CD4-positive, alpha-beta T cell (primary cell): ENCODE measurements at regions not wholly inside any gene's neighbourhood (a gene's known extent, or its start where the extent isn't known, plus 50 kb on each side); places are given as distances from the start of the nearest gene placed in this dataset.

Experiments used
- ATAC-seq: fragments of 200-7000 bp; cut with Tn5 transposase; one replicate; pipeline ENCODE4 v1.10.0; 2022; ENCODE audit warnings: mild to moderate bottlenecking; ENCODE audit not compliant: poor library complexity
- CTCF ChIA-PET: fragments of 350-600 bp; sonication (Branson Sonifier 250); formaldehyde crosslinking; loops from one replicate; lab custom pipeline; 2021; ENCODE audit warnings: antibody characterized with exemption, inconsistent platforms; lab: Charles Lee
- POLR2A ChIA-PET: fragments of 350-600 bp; sonication (Branson Sonifier 250); formaldehyde crosslinking; loops from one replicate; lab custom pipeline; 2021; ENCODE audit warnings: antibody characterized with exemption, inconsistent platforms; lab: Charles Lee
- DNase-seq, 14 experiments: peaks; one replicate each; pipeline ENCODE4 v3.0.0-alpha.2; 2013 to 2020; ENCODE audit warnings: mixed read lengths in 2 of 14
- H3K27ac ChIP-seq, 2 donors: one replicate each; pipeline versions ENCODE4 v1.5.1 to v1.7.0; 2013; ENCODE audit warnings: low read length in 2 of 2, low read depth in 1 of 2, mild to moderate bottlenecking in 1 of 2
- H3K27me3 ChIP-seq, 2 experiments: 1 replicate in 1 of 2; 2 replicates in 1 of 2; pipeline versions ENCODE4 v1.6.1 to v1.7.0; 2013; ENCODE audit warnings: low read length in 2 of 2, control low read depth in 1 of 2, mild to moderate bottlenecking in 1 of 2, moderate library complexity in 1 of 2; ENCODE audit not compliant: insufficient read depth in 2 of 2, control insufficient read depth in 1 of 2
- H3K36me3 ChIP-seq: one replicate; pipeline ENCODE4 v1.6.1; 2013; ENCODE audit warnings: low read length, control low read depth; ENCODE audit not compliant: insufficient read depth
- H3K4me1 ChIP-seq: one replicate; pipeline ENCODE4 v1.6.1; 2013; ENCODE audit warnings: low read length, control low read depth; ENCODE audit not compliant: insufficient read depth
- H3K4me3 ChIP-seq: one replicate; pipeline ENCODE4 v1.5.1; 2013; ENCODE audit warnings: mild to moderate bottlenecking, low read length, moderate library complexity
- H3K9me3 ChIP-seq, 2 experiments: 1 replicate in 1 of 2; 2 replicates in 1 of 2; pipeline versions ENCODE4 v1.6.1 to v1.7.0; 2013; ENCODE audit warnings: low read length in 2 of 2, mild to moderate bottlenecking in 2 of 2, control low read depth in 1 of 2, moderate library complexity in 1 of 2; ENCODE audit not compliant: control insufficient read depth in 1 of 2, insufficient read depth in 1 of 2
- H3K27ac Mint-ChIP-seq: one replicate; pipeline ENCODE4 v1.8.0; 2020; ENCODE audit warnings: mixed read lengths
- H3K27me3 Mint-ChIP-seq: one replicate; pipeline ENCODE4 v1.8.0; 2021; ENCODE audit warnings: mixed read lengths
- H3K36me3 Mint-ChIP-seq: one replicate; pipeline ENCODE4 v1.8.0; 2021; ENCODE audit warnings: low read depth, mixed read lengths
- H3K4me1 Mint-ChIP-seq: one replicate; pipeline ENCODE4 v1.8.0; 2021; ENCODE audit warnings: low read depth, mixed read lengths
- H3K4me3 Mint-ChIP-seq: one replicate; pipeline ENCODE4 v1.8.0; 2020; ENCODE audit warnings: mild to moderate bottlenecking, mixed read lengths
- H3K9me3 Mint-ChIP-seq: one replicate; pipeline ENCODE4 v1.8.0; 2020; ENCODE audit warnings: mixed read lengths
- intact Hi-C, 2 experiments: fragments of 100-400 bp; cut with DNase I in 1 of 2; cut with micrococcal nuclease in 1 of 2; formaldehyde crosslinking; loops; one replicate each; pipeline versions ENCODE4 v1.15.1 to v1.9.0; 2023 to 2025; cut with DNase I, micrococcal nuclease
- TF ChIP-seq, protein P1 (sequence below): fragments of 200-600 bp; IDR thresholded peaks from one replicate; pipeline ENCODE4 v1.8.0; 2022; ENCODE audit warnings: antibody characterized with exemption, mild to moderate bottlenecking

DNA sequence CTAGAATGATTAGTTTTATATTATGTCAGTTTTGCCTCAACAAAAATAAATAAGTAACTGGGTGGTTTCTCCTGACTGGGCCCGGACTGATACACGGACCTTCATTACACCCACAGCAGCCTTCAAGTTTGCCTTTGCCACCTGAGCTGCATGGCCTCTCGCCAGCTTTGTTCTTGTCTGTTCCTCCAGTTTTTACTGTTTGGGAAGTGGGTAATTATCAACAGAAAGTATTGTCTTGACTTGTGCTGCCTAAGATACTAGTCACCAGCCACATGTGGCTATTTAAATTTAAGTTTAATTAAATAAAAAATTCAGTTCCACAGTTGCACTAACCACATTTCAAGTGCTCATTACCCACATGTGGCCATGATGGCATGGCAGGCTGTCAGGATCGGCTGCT lies 74.7 kb upstream of the INTU start:
- H3K27ac Mint-ChIP-seq, result no peak overlapping the region
- TF ChIP-seq, protein P1, sequence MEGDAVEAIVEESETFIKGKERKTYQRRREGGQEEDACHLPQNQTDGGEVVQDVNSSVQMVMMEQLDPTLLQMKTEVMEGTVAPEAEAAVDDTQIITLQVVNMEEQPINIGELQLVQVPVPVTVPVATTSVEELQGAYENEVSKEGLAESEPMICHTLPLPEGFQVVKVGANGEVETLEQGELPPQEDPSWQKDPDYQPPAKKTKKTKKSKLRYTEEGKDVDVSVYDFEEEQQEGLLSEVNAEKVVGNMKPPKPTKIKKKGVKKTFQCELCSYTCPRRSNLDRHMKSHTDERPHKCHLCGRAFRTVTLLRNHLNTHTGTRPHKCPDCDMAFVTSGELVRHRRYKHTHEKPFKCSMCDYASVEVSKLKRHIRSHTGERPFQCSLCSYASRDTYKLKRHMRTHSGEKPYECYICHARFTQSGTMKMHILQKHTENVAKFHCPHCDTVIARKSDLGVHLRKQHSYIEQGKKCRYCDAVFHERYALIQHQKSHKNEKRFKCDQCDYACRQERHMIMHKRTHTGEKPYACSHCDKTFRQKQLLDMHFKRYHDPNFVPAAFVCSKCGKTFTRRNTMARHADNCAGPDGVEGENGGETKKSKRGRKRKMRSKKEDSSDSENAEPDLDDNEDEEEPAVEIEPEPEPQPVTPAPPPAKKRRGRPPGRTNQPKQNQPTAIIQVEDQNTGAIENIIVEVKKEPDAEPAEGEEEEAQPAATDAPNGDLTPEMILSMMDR, result no peak
- no peaks in the 10 kb centered on the region for H3K4me1 Mint-ChIP-seq
- CTCF ChIA-PET, result no interaction called here
- H3K9me3 Mint-ChIP-seq, result no peaks in the 10 kb centered on the region
- Histone ChIP-seq H3K4me3 (no peak overlapping the region), H3K36me3 (no peaks in the 10 kb centered on the region), H3K27ac (no peak overlapping the region), H3K4me1 (no peaks in the 10 kb centered on the region), H3K9me3 (peaks cover 0 to 12% of the 10 kb centered on the region in 2 experiments), H3K27me3 (no peaks in the 10 kb centered on the region)
- POLR2A ChIA-PET, result no interaction called here
- no peak for ATAC-seq
- intact Hi-C loops, result no loop called here
- H3K4me3 Mint-ChIP-seq, result no peak overlapping the region
- DNase-seq, result no peak
- no peaks in the 10 kb centered on the region for H3K27me3 Mint-ChIP-seq
- no peaks in the 10 kb centered on the region for H3K36me3 Mint-ChIP-seq

DNA sequence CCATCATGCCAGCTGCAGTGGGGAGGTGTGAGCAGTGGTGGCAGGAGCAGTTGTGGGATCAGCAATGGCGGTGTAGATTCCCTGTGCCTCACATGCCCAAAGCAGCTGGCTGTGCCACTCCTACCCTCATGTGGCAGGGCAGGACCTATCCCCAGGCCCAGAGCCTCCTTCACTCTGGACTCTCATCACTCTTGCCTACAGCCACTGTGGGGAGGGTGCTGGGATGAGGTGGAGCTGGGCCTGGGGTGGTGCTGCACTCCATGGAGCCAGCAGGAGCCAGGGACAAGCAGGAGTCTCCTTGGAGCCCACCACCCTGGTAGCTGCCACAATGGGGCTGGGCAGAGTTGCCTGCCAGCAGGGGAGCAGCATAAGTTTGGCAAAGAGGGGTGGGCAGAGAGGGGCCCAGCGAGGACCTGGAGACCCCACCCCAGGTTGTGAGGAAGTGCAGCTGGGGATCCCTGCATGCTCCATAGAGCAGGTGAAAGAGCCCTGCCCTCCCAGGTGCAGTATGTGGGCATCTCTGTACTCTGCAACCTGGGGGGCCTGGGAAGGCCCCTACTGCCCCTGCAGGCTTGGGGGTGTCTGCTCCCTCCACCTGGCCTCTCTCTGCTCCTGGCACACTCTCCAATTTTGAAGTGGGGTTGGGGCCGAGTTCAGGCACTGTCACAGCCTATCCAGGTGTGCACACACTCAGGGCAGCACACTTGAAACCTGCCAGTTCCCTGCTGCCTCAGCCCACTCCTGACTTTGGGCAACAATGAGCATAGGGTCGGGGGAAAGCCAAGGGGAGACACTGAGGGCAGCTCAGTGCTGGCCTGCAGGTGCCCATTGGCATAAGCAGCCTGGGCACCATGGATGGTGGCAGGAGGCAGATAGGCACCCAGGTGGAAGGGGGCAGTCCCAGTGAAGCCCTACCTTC lies 74.0 kb upstream of the INTU start:
- no peak for ATAC-seq
- POLR2A ChIA-PET, result no interaction called here

DNA sequence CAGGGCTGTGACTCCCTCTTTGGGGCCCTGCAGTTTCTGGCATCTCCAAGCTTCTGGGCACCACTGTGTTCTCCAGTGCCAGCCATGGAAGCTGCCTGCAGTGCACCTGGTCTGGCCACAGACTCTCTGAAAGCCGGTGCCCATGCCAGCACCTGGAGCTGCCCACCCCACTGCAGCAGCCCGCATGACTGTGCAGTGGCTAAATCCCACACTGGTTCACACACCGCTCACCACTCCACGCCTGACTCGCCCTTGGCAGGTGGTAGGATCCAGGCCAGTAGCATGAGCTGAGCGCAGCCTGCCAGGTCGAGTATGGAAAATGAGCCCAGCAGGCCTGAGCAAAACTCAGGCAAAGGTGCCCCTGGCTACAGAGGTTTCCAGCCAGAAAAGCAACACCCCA lies 72.8 kb upstream of the INTU start:
- Histone ChIP-seq H3K4me3 (no peak overlapping the region), H3K9me3 (peaks cover 0 to 12% of the 10 kb centered on the region in 2 experiments), H3K36me3 (no peaks in the 10 kb centered on the region), H3K4me1 (no peaks in the 10 kb centered on the region), H3K27ac (no peak overlapping the region), H3K27me3 (no peaks in the 10 kb centered on the region)
- Mint-ChIP-seq H3K4me3 (no peak overlapping the region), H3K36me3 (no peaks in the 10 kb centered on the region), H3K4me1 (no peaks in the 10 kb centered on the region), H3K27ac (no peak overlapping the region), H3K9me3 (no peaks in the 10 kb centered on the region), H3K27me3 (no peaks in the 10 kb centered on the region)
- ChIA-PET CTCF (no interaction called here), POLR2A (no interaction called here)
- DNase-seq (no peak), ATAC-seq (no peak)
- intact Hi-C loops, result no loop called here
- TF ChIP-seq, protein P1, result no peak

More for the DNA sequence above, 74.0 kb upstream of the INTU start:
- TF ChIP-seq, protein P1, result no peak
- H3K27me3 Mint-ChIP-seq, result no peaks in the 10 kb centered on the region
- Histone ChIP-seq H3K4me1 (no peaks in the 10 kb centered on the region), H3K36me3 (no peaks in the 10 kb centered on the region), H3K9me3 (peaks cover 0 to 12% of the 10 kb centered on the region in 2 experiments), H3K27ac (no peak overlapping the region), H3K4me3 (no peak overlapping the region), H3K27me3 (no peaks in the 10 kb centered on the region)
- no peak overlapping the region for H3K27ac Mint-ChIP-seq
- H3K36me3 Mint-ChIP-seq, result no peaks in the 10 kb centered on the region
- no peak overlapping the region for H3K4me3 Mint-ChIP-seq
- intact Hi-C loops, result no loop called here
- CTCF ChIA-PET, result no interaction called here
- no peaks in the 10 kb centered on the region for H3K4me1 Mint-ChIP-seq
- no peak for DNase-seq
- no peaks in the 10 kb centered on the region for H3K9me3 Mint-ChIP-seq
